ENCODE measurements at regions not wholly inside any gene's neighbourhood (a gene's known extent, or its start where the extent isn't known, plus 50 kb on each side); places are given as distances from the start of the nearest gene placed in this dataset.
"Not testable (repeated sequence)": the region's sequence is repeated elsewhere in the genome, so short reads cannot be mapped to it uniquely, and the experiment has no call there.

- no peak for DNase-seq
Measured at GRCh38 chr16:14384745-14385144, 245.3 kb downstream of the PARN start.

- DNase-seq = not testable (repeated sequence)
Measured at GRCh38 chr16:14383844-14384243, 246.2 kb downstream of the PARN start.

GRCh38 chr16:14378689-14379467, 251.2 kb downstream of the PARN start:
- no peak for DNase-seq

- no peak for DNase-seq
Measured at GRCh38 chr16:14378131-14378551, 251.9 kb downstream of the PARN start.

GRCh38 chr16:14377326-14377725, 252.7 kb downstream of the PARN start:
- no peak for DNase-seq

- DNase-seq = no peak
Measured at GRCh38 chr16:14375132-14375491, 254.9 kb downstream of the PARN start.

- DNase-seq = no peak
Measured at GRCh38 chr16:14374451-14375131, 255.5 kb downstream of the PARN start.

- no peak for DNase-seq
Measured at GRCh38 chr16:14373896-14374295, 256.2 kb downstream of the PARN start.

GRCh38 chr16:14373406-14373805, 256.7 kb downstream of the PARN start:
- no peak for DNase-seq

GRCh38 chr16:14372471-14372870, 257.6 kb downstream of the PARN start:
- no peak for DNase-seq

- no peak for DNase-seq
Measured at GRCh38 chr16:14371778-14372431, 258.2 kb downstream of the PARN start.

- no peak for DNase-seq
Measured at GRCh38 chr16:14370736-14371234, 259.3 kb downstream of the PARN start.

- DNase-seq = no peak
Measured at GRCh38 chr16:14369734-14370598, 260.1 kb downstream of the PARN start.

GRCh38 chr16:14368399-14368798, 261.7 kb downstream of the PARN start:
- DNase-seq = no peak

GRCh38 chr16:14366974-14367707, 262.9 kb downstream of the PARN start:
- DNase-seq = no peak

- DNase-seq = no peak
Measured at GRCh38 chr16:14366447-14366846, 263.6 kb downstream of the PARN start.

- no peak for DNase-seq
Measured at GRCh38 chr16:14365200-14365851, 264.7 kb downstream of the PARN start.

- DNase-seq = no peak
Measured at GRCh38 chr16:14364386-14365199, 265.5 kb downstream of the PARN start.

- DNase-seq = no peak
Measured at GRCh38 chr16:14364112-14364385, 266.0 kb downstream of the PARN start.

GRCh38 chr16:14362774-14363371, 267.2 kb downstream of the PARN start:
- no peak for DNase-seq
